ENCODE measurements at regions not wholly inside any gene's neighbourhood (a gene's known extent, or its start where the extent isn't known, plus 50 kb on each side); places are given as distances from the start of the nearest gene placed in this dataset.

- Histone ChIP-seq H3K27ac (no peak overlapping the region), H3K9me2 (ENCODE audit: insufficient read depth) (no peaks in the 10 kb centered on the region), H3K79me2 (ENCODE audit: low read depth) (no peaks in the 10 kb centered on the region), H3K4me2 (no peak overlapping the region), H3K27me3 (ENCODE audit: insufficient read depth, low read depth) (no peaks in the 10 kb centered on the region), H3K4me1 (replicated peaks; ENCODE audit: insufficient read depth) (no peaks in the 10 kb centered on the region), H3K36me3 (ENCODE audit: low read depth) (no peaks in the 10 kb centered on the region), H4K20me1 (ENCODE audit: insufficient read depth) (no peaks in the 10 kb centered on the region), H3F3A (ENCODE audit: insufficient read depth, low read depth) (no peaks in the 10 kb centered on the region), H2AFZ (no peak overlapping the region), H3K4me3 (no peak overlapping the region), H3K9me3 (ENCODE audit: insufficient read depth, low read depth) (no peaks in the 10 kb centered on the region)
- CTCF ChIA-PET, result no interaction called here
- no peak for DNase-seq
- TF ChIP-seq EZH2 (IDR thresholded peaks at IDR 0.05; ENCODE audit: low read depth), result no peak
- TF ChIP-seq, protein P1, sequence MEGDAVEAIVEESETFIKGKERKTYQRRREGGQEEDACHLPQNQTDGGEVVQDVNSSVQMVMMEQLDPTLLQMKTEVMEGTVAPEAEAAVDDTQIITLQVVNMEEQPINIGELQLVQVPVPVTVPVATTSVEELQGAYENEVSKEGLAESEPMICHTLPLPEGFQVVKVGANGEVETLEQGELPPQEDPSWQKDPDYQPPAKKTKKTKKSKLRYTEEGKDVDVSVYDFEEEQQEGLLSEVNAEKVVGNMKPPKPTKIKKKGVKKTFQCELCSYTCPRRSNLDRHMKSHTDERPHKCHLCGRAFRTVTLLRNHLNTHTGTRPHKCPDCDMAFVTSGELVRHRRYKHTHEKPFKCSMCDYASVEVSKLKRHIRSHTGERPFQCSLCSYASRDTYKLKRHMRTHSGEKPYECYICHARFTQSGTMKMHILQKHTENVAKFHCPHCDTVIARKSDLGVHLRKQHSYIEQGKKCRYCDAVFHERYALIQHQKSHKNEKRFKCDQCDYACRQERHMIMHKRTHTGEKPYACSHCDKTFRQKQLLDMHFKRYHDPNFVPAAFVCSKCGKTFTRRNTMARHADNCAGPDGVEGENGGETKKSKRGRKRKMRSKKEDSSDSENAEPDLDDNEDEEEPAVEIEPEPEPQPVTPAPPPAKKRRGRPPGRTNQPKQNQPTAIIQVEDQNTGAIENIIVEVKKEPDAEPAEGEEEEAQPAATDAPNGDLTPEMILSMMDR (conservative IDR thresholded peaks at IDR 0.05), result no peak
- BruUV-seq (replicated peaks), result no TSS peak
- intact Hi-C loops (cut with micrococcal nuclease; ENCODE audit: unreplicated experiment), result no loop called here
- POLR2A ChIA-PET (ENCODE audit: unreplicated experiment), result no interaction called here
Measured at GRCh38 chr7:52479990-52480389, 555.4 kb upstream of the POM121L12 start.

GRCh38 chr7:52475001-52475582 is 560.3 kb upstream of the POM121L12 start:
- POLR2A ChIA-PET (ENCODE audit: unreplicated experiment), result no interaction called here
- H3K79me2 ChIP-seq (ENCODE audit: low read depth), result no peaks in the 10 kb centered on the region
- H3K4me1 ChIP-seq (replicated peaks; ENCODE audit: insufficient read depth), result no peaks in the 10 kb centered on the region
- H3K27me3 ChIP-seq (ENCODE audit: insufficient read depth, low read depth), result no peaks in the 10 kb centered on the region
- no peak for DNase-seq
- no peaks in the 10 kb centered on the region for H3F3A ChIP-seq (ENCODE audit: insufficient read depth, low read depth)
- H3K9me3 ChIP-seq (ENCODE audit: insufficient read depth, low read depth), result no peaks in the 10 kb centered on the region
- intact Hi-C loops (cut with micrococcal nuclease; ENCODE audit: unreplicated experiment), result no loop called here
- no peak overlapping the region for H3K4me3 ChIP-seq
- H3K9me2 ChIP-seq (ENCODE audit: insufficient read depth), result no peaks in the 10 kb centered on the region
- H3K36me3 ChIP-seq (ENCODE audit: low read depth), result no peaks in the 10 kb centered on the region
- no peak overlapping the region for H3K4me2 ChIP-seq
- TF ChIP-seq EZH2 (IDR thresholded peaks at IDR 0.05; ENCODE audit: low read depth), result no peak
- TF ChIP-seq, protein P1 (conservative IDR thresholded peaks at IDR 0.05), result no peak
- no TSS peak for BruUV-seq (replicated peaks)
- no peak overlapping the region for H2AFZ ChIP-seq
- CTCF ChIA-PET, result no interaction called here
- H4K20me1 ChIP-seq (ENCODE audit: insufficient read depth), result no peaks in the 10 kb centered on the region
- H3K27ac ChIP-seq, result no peak overlapping the region

- no TSS peak for BruUV-seq (replicated peaks)
- Histone ChIP-seq H3K27me3 (ENCODE audit: insufficient read depth, low read depth) (no peaks in the 10 kb centered on the region), H3F3A (ENCODE audit: insufficient read depth, low read depth) (no peaks in the 10 kb centered on the region), H3K9me2 (ENCODE audit: insufficient read depth) (no peaks in the 10 kb centered on the region), H4K20me1 (ENCODE audit: insufficient read depth) (no peaks in the 10 kb centered on the region), H3K36me3 (ENCODE audit: low read depth) (no peaks in the 10 kb centered on the region), H2AFZ (no peak overlapping the region), H3K27ac (no peak overlapping the region), H3K9me3 (ENCODE audit: insufficient read depth, low read depth) (no peaks in the 10 kb centered on the region), H3K79me2 (ENCODE audit: low read depth) (no peaks in the 10 kb centered on the region), H3K4me3 (no peak overlapping the region), H3K4me2 (no peak overlapping the region), H3K4me1 (replicated peaks; ENCODE audit: insufficient read depth) (no peaks in the 10 kb centered on the region)
- POLR2A ChIA-PET (ENCODE audit: unreplicated experiment), result no interaction called here
- DNase-seq, result no peak
- TF ChIP-seq, protein P1 (conservative IDR thresholded peaks at IDR 0.05), result no peak
- TF ChIP-seq EZH2 (IDR thresholded peaks at IDR 0.05; ENCODE audit: low read depth), result no peak
- CTCF ChIA-PET, result no interaction called here
- intact Hi-C loops (cut with micrococcal nuclease; ENCODE audit: unreplicated experiment), result no loop called here
Measured at GRCh38 chr7:52473756-52474155, 561.7 kb upstream of the POM121L12 start.
